ENCODE measurements at regions not wholly inside any gene's neighbourhood (a gene's known extent, or its start where the extent isn't known, plus 50 kb on each side); places are given as distances from the start of the nearest gene placed in this dataset.

GRCh38 chr5:63831381-63831780 is 130.9 kb downstream of the HTR1A start:
- TF ChIP-seq CTCF (IDR thresholded peaks at IDR 0.05) (no peak), POLR2A (IDR thresholded peaks at IDR 0.05) (no peak)
